NT2/D1 (cell line): ENCODE measurements at regions not wholly inside any gene's neighbourhood (a gene's known extent, or its start where the extent isn't known, plus 50 kb on each side); places are given as distances from the start of the nearest gene placed in this dataset.

Experiments
- DNase-seq: peaks from one replicate; pipeline ENCODE4 v3.0.0-alpha.2; 2011; ENCODE audit warnings: low read depth, low spot score
- H3K27me3 ChIP-seq: 2 replicates; pipeline ENCODE4 v1.6.0; 2011; ENCODE audit warnings: mild to moderate bottlenecking; ENCODE audit not compliant: insufficient read length, insufficient read depth
- H3K36me3 ChIP-seq: 2 replicates; pipeline ENCODE4 v1.6.1; 2011; ENCODE audit warnings: mild to moderate bottlenecking, low read length, mixed read lengths; ENCODE audit not compliant: insufficient read depth, insufficient read length
- H3K4me1 ChIP-seq: 2 replicates; pipeline ENCODE4 v1.5.1; 2011; ENCODE audit not compliant: insufficient read depth, insufficient read length
- H3K4me3 ChIP-seq: 2 replicates; pipeline ENCODE4 v1.5.1; 2011; ENCODE audit warnings: low read depth; ENCODE audit not compliant: insufficient read length
- H3K9ac ChIP-seq: 2 replicates; pipeline ENCODE4 v1.6.0; 2011; ENCODE audit warnings: low read depth; ENCODE audit not compliant: insufficient read length
- H3K9me3 ChIP-seq: 2 replicates; pipeline ENCODE4 v1.5.1; 2011; ENCODE audit warnings: mild to moderate bottlenecking, low read length; ENCODE audit not compliant: insufficient read depth
- SUZ12 ChIP-seq: IDR thresholded peaks from 2 replicates; pipeline ENCODE4 v1.6.1; 2011; ENCODE audit not compliant: insufficient read length, insufficient read depth; ENCODE audit errors: extremely low read depth
- YY1 ChIP-seq: IDR thresholded peaks from 2 replicates; pipeline ENCODE4 v1.6.1; 2011; ENCODE audit not compliant: insufficient read length, insufficient read depth
- ZNF274 ChIP-seq: IDR thresholded peaks from 2 replicates; pipeline ENCODE4 v1.6.1; 2011; ENCODE audit warnings: mild to moderate bottlenecking, low read depth, low read length

DNA sequence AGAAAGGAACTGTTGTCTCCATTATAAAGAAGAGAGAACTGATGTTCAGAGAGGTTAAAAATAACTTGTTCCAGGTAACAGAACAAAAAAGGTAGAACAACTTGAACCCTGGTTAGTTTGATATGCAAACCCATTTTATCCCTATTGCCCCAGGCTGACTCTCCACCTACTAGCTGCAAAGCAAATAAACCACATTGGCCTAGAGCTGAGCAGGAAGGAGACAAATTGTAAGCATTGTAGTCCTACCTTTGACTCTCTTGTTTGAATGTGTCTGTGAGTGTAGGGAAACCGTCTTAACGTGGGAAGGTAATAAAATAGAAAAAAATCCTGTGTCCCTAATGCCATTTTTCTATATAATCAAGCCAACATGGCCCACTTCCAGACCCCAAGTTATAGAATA lies 126.4 kb downstream of the CCER1 start:
- no peak overlapping the region for H3K9ac ChIP-seq
- no peak for DNase-seq
- H3K36me3 ChIP-seq = no peaks in the 10 kb centered on the region
- no peak for TF ChIP-seq ZNF274
- TF ChIP-seq YY1 = no peak
- no peak for TF ChIP-seq SUZ12
- H3K9me3 ChIP-seq = no peaks in the 10 kb centered on the region; the same call in 1 of the 2 replicates
- H3K27me3 ChIP-seq = no peaks in the 10 kb centered on the region
- H3K4me1 ChIP-seq = no peaks in the 10 kb centered on the region
- no peak overlapping the region for H3K4me3 ChIP-seq

DNA sequence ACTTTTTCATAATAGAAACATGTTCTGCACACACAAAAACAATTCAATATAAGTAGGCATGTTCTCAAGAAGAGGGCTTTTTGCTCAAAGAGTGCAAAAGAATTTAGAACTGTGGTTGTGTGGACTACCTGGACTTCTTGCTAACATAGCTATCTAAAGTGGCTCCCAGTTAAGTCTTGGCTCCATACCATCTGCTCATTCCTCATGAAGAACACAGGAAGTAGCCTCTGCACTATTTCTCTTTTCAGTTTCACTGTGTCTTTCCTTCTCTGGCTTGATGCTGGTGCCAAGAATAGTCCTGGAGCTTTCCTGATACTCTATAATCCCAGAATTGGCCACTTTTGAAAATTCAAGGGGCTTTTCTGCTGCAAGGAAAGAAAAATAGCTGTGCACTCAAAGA lies 127.4 kb downstream of the CCER1 start:
- no peak for DNase-seq
- H3K9ac ChIP-seq = no peak overlapping the region
- H3K9me3 ChIP-seq = no peaks in the 10 kb centered on the region; the same call in 1 of the 2 replicates
- H3K4me3 ChIP-seq = no peak overlapping the region
- no peaks in the 10 kb centered on the region for H3K27me3 ChIP-seq
- H3K4me1 ChIP-seq = no peaks in the 10 kb centered on the region
- TF ChIP-seq ZNF274 (no peak), YY1 (no peak), SUZ12 (no peak)
- H3K36me3 ChIP-seq = no peaks in the 10 kb centered on the region

DNA sequence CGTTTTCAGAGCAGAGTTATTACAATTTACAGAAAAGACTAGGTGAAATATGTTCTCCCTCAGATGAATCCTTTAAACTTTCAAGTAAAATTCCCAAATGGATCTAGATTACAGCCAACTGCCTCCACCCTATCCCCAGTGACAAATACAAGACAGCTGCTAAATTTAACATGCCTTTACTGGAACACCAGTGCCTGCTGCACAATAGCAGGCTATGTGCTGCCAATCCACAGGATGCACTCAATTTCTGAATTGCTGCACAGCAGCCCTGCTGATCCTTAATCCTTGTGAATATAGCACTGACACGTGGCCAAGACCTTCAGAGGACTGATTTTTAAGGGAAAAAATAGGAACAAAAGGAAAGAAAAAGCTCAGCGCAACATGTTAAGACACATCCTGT lies 128.9 kb downstream of the CCER1 start:
- DNase-seq = no peak
- Histone ChIP-seq H3K9me3 (no peaks in the 10 kb centered on the region; the same call in 1 of the 2 replicates), H3K4me3 (no peak overlapping the region), H3K4me1 (no peaks in the 10 kb centered on the region), H3K9ac (no peak overlapping the region), H3K36me3 (no peaks in the 10 kb centered on the region), H3K27me3 (no peaks in the 10 kb centered on the region)
- TF ChIP-seq YY1 (no peak), SUZ12 (no peak), ZNF274 (no peak)

DNA sequence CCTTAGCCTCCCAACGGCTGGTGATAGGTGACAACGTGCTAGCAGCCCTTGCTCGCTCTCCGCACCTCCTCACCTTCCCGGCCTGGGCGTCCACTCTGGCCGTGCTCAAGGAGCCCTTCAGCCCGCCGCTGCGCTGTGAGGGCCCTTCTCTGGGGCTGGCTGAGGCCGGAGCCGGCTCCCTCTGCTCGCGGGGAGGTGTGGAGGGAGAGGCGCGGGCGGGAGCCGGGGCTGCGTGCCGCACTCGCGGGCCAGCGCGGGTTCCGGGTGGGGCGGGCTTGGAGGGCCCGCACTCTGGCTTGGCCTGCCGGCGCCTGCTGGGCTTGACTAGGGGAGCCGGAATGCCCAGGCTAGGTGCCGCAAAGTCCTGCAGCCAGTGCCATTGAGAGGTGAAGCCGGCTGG lies 131.1 kb downstream of the CCER1 start:
- no peak for DNase-seq
- no peak overlapping the region for H3K4me3 ChIP-seq
- no peaks in the 10 kb centered on the region; the same call in 1 of the 2 replicates for H3K9me3 ChIP-seq
- H3K4me1 ChIP-seq = no peaks in the 10 kb centered on the region
- no peaks in the 10 kb centered on the region for H3K27me3 ChIP-seq
- no peak overlapping the region for H3K9ac ChIP-seq
- TF ChIP-seq SUZ12 (no peak), YY1 (no peak), ZNF274 (no peak)
- H3K36me3 ChIP-seq = no peaks in the 10 kb centered on the region

DNA sequence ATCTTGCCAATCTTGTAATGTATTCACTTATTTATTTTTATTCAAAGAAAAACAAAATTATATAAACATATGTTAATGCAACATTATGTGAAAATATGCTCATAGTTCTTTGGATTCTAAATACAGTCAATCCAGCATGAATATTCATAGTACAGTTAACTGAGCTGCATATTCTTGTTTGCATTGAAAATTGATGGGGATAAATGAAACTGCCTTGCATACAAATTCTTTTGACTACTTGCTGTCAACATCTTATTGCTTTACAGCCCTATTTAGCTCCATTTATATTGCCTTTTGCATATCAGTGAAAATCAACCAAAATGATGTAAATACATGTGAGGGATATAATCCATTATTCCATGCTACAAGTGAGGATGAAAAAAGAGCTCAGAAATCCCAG lies 135.3 kb downstream of the CCER1 start:
- Histone ChIP-seq H3K9ac (no peak overlapping the region), H3K4me1 (no peaks in the 10 kb centered on the region), H3K36me3 (no peaks in the 10 kb centered on the region), H3K9me3 (no peaks in the 10 kb centered on the region; the same call in 1 of the 2 replicates), H3K4me3 (no peak overlapping the region), H3K27me3 (no peaks in the 10 kb centered on the region)
- no peak for DNase-seq
- no peak for TF ChIP-seq ZNF274
- TF ChIP-seq SUZ12 = no peak
- TF ChIP-seq YY1 = no peak

DNA sequence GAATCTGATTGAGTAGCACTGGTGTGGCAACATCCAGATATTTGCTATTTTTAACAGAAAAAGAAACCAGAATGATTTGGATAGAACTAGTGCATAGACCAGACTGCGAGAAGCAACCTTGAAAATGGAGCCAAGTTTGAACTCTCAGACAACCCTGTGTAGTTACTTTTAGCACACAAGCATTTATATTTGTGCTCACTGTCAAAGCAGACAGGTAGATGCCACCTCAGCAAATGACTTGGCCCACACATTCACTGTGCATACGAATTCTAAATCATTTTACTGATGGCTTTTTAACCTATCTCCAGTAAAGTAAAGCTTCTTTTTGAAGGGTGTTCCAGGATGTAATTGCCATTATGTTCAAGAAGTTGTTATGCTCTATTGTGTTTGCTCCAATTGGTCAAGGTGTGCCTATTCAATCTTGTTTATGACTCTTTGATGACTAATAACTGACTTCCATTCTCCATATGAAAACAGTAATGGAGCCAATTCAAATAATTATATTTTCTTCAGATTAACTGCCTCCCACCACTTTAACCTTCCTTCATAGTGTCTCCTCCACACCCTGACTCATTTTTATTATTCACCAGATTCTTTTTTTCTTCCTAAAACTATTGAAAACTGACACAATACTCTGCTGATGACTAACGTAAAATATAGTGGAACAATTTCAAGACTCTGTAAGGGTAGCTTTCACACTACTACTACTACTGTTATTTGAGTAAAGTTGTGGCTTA lies 138.5 kb downstream of the CCER1 start:
- no peak for TF ChIP-seq SUZ12
- Histone ChIP-seq H3K4me3 (no peak overlapping the region), H3K27me3 (no peaks in the 10 kb centered on the region), H3K9ac (no peak overlapping the region), H3K9me3 (no peaks in the 10 kb centered on the region), H3K36me3 (no peaks in the 10 kb centered on the region), H3K4me1 (no peaks in the 10 kb centered on the region)
- DNase-seq = no peak

DNA sequence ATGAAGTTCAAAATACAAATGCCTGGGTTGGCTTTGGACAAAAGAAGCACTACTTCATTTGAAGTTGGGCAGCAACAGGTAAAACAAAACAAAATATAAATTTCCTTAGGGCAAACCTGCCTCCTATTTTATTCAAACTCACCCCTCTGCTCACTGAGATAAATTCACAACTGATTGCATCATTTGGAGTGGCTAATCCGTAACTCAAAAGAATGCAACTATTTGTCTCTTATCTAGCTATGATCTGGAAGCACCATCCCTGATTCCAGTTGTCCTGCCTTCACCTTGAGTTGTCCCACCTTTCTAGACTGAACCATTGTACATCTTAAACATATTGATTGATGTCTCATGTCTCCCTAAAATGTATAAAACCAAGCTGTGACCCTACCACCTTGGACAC lies 145.0 kb downstream of the CCER1 start:
- Histone ChIP-seq H3K4me1 (no peaks in the 10 kb centered on the region), H3K36me3 (no peaks in the 10 kb centered on the region), H3K27me3 (no peaks in the 10 kb centered on the region), H3K9ac (no peak overlapping the region), H3K4me3 (no peak overlapping the region), H3K9me3 (no peaks in the 10 kb centered on the region)
- no peak for DNase-seq
- TF ChIP-seq YY1 (no peak), ZNF274 (no peak), SUZ12 (no peak)

DNA sequence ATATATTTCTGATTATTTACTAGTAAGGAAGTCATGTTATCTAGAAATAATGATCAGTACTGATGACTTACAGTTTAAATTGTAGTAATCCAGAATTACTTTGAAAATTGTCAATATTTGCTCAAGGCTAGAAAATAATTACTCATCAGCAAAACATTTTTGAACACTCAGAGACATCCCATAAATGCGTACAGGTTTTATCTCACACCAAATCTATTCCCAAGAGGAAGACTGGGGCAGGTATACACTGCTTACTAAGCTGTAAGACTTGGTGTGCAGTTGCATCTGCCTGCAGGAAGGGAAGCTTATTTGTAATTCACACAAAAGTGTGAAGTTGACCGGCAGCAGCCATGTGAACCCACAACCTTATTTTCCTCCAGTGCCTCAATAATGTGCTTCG lies 146.4 kb downstream of the CCER1 start:
- Histone ChIP-seq H3K4me3 (no peak overlapping the region), H3K9ac (no peak overlapping the region), H3K27me3 (no peaks in the 10 kb centered on the region), H3K9me3 (no peaks in the 10 kb centered on the region), H3K4me1 (no peaks in the 10 kb centered on the region), H3K36me3 (no peaks in the 10 kb centered on the region)
- no peak for TF ChIP-seq ZNF274
- no peak for TF ChIP-seq YY1
- TF ChIP-seq SUZ12 = no peak
- DNase-seq = no peak
